Panc1 (cell line): ENCODE measurements at regions not wholly inside any gene's neighbourhood (a gene's known extent, or its start where the extent isn't known, plus 50 kb on each side); places are given as distances from the start of the nearest gene placed in this dataset.

Experiments used
- ATAC-seq: fragments of 200-7000 bp; cut with Tn5 transposase; 2 replicates; pipeline ENCODE4 v1.9.1; 2020; ENCODE audit warnings: mild to moderate bottlenecking, moderate library complexity
- BruUV-seq: library from RNA; stranded (reverse); fragments of 400-500 nt; replicated peaks from 2 replicates; lab custom pipeline; 2021; lab: Mats Ljungman, UMichigan
- CTCF ChIA-PET: fragments of 300-600 bp; sonication (Branson Sonifier 250); formaldehyde crosslinking; loops from one replicate; lab custom pipeline; 2022; ENCODE audit warnings: antibody characterized with exemption; lab: Charles Lee
- POLR2A ChIA-PET: fragments of 300-600 bp; sonication (Branson Sonifier 250); formaldehyde crosslinking; loops from one replicate; lab custom pipeline; 2022; ENCODE audit warnings: antibody characterized with exemption; lab: Charles Lee
- DNase-seq: peaks from one replicate; pipeline ENCODE4 v3.0.0-alpha.2; 2010; ENCODE audit warnings: low read depth, low spot score
- H3K27ac ChIP-seq: 2 replicates; pipeline ENCODE4 v1.5.1; 2011; ENCODE audit warnings: mild to moderate bottlenecking, low read length, inconsistent platforms
- H3K27me3 ChIP-seq: fragments of 200-500 bp; sonication (Bioruptor generic); 2 replicates; pipeline ENCODE4 v1.6.0; 2014; ENCODE audit warnings: low read length, inconsistent platforms; ENCODE audit not compliant: control insufficient read depth, insufficient read depth
- H3K36me3 ChIP-seq: fragments of 200-500 bp; sonication (Bioruptor generic); 2 replicates; pipeline ENCODE4 v1.5.1; 2014; ENCODE audit warnings: inconsistent platforms, mild to moderate bottlenecking, low read length, moderate library complexity; ENCODE audit not compliant: control insufficient read depth, insufficient read depth
- H3K4me1 ChIP-seq: 2 replicates; pipeline ENCODE4 v1.5.1; 2011; ENCODE audit warnings: inconsistent platforms, mild to moderate bottlenecking, low read length, moderate library complexity; ENCODE audit not compliant: control insufficient read depth, insufficient read depth
- H3K4me3 ChIP-seq, 2 experiments: 2 replicates each; pipeline ENCODE4 v1.5.1; 2011 to 2012; ENCODE audit warnings: low read depth in 2 of 2, low read length in 2 of 2, mild to moderate bottlenecking in 2 of 2, inconsistent platforms in 1 of 2, moderate library complexity in 1 of 2
- H3K9me3 ChIP-seq: fragments of 200-500 bp; sonication (Bioruptor generic); 2 replicates; pipeline ENCODE4 v1.5.1; 2014; ENCODE audit warnings: low read depth, mild to moderate bottlenecking, inconsistent platforms, low read length, moderate library complexity; ENCODE audit not compliant: control insufficient read depth, insufficient read depth
- CTCF ChIP-seq: fragments of 450-650 bp; IDR thresholded peaks from 2 replicates; pipeline ENCODE4 v1.5.1; 2017; ENCODE audit warnings: mild to moderate bottlenecking
- POLR2AphosphoS5 ChIP-seq: IDR thresholded peaks from 2 replicates; pipeline ENCODE4 v1.6.1; 2012; ENCODE audit warnings: mild to moderate bottlenecking, low read depth, low read length, moderate library complexity
- REST ChIP-seq, 2 experiments: IDR thresholded peaks; 2 replicates each; pipeline ENCODE4 v1.6.1; 2011 to 2012; ENCODE audit warnings: low read depth in 2 of 2, control low read depth in 1 of 2, low read length in 1 of 2, mild to moderate bottlenecking in 1 of 2, moderate library complexity in 1 of 2; ENCODE audit not compliant: insufficient read depth in 1 of 2
- SIN3A ChIP-seq: IDR thresholded peaks from 2 replicates; pipeline ENCODE4 v1.6.1; 2012; ENCODE audit warnings: low read depth, mild to moderate bottlenecking, low read length, moderate library complexity, borderline replicate concordance; ENCODE audit not compliant: insufficient read depth
- TCF7L2 ChIP-seq: IDR thresholded peaks from 2 replicates; pipeline ENCODE4 v1.6.1; 2011; ENCODE audit warnings: mild to moderate bottlenecking, low read depth, low read length, inconsistent platforms
- in situ Hi-C: cut with HindIII; loops from 2 replicates; pipeline ENCODE4 v1.10.0; 2016; ENCODE audit warnings: low sequenced_read_pairs, low pct_unique_long_range_greater_than_20kb
- intact Hi-C: fragments of 100-400 bp; cut with micrococcal nuclease; formaldehyde crosslinking; loops from one replicate; pipeline ENCODE4 v1.10.0; 2022; ENCODE audit not compliant: unreplicated experiment

GRCh38 chr15:61501815-61502389 lies 272.8 kb upstream of the RORA start:
- DNase-seq (no peak), ATAC-seq (no peak)
- no peaks in the 10 kb centered on the region for H3K36me3 ChIP-seq
- ChIA-PET POLR2A (no interaction called here), CTCF (no interaction called here)
- intact Hi-C loops (no loop called here), in situ Hi-C loops (no loop called here)
- BruUV-seq, result no TSS peak
- TF ChIP-seq SIN3A (no peak), REST (IDR thresholded peaks at IDR 0.05; ENCODE audit: insufficient read depth in 1 of 2, low read depth in 2 of 2, low read length in 1 of 2) (no peak), TCF7L2 (no peak), CTCF (no peak), POLR2AphosphoS5 (no peak)
- no peak overlapping the region for H3K27ac ChIP-seq
- no peaks in the 10 kb centered on the region for H3K9me3 ChIP-seq
- no peaks in the 10 kb centered on the region for H3K4me1 ChIP-seq
- peaks cover 3% of the 10 kb centered on the region; the same call in 1 of the 2 replicates for H3K27me3 ChIP-seq
- H3K4me3 ChIP-seq, result no peak overlapping the region

- Histone ChIP-seq H3K27me3 (peaks cover 3% of the 10 kb centered on the region; the same call in 1 of the 2 replicates), H3K4me1 (no peaks in the 10 kb centered on the region), H3K36me3 (no peaks in the 10 kb centered on the region), H3K4me3 (no peak overlapping the region), H3K27ac (no peak overlapping the region), H3K9me3 (no peaks in the 10 kb centered on the region)
- intact Hi-C loops (no loop called here), in situ Hi-C loops (no loop called here)
- ATAC-seq (no peak), DNase-seq (no peak)
- POLR2A ChIA-PET, result no interaction called here
- TF ChIP-seq REST (IDR thresholded peaks at IDR 0.05; ENCODE audit: insufficient read depth in 1 of 2, low read depth in 2 of 2, low read length in 1 of 2), result no peak
- TF ChIP-seq POLR2AphosphoS5, result no peak
- no peak for TF ChIP-seq SIN3A
- no peak for TF ChIP-seq TCF7L2
- TF ChIP-seq CTCF, result no peak
- CTCF ChIA-PET, result no interaction called here
- no TSS peak for BruUV-seq
Observed at GRCh38 chr15:61500951-61501620, 272.0 kb upstream of the RORA start.
